ENCODE measurements at regions not wholly inside any gene's neighbourhood (a gene's known extent, or its start where the extent isn't known, plus 50 kb on each side); places are given as distances from the start of the nearest gene placed in this dataset.

- no peak for TF ChIP-seq CTCF (IDR thresholded peaks at IDR 0.05)
- no peak for TF ChIP-seq SIN3A (IDR thresholded peaks at IDR 0.05; ENCODE audit: borderline replicate concordance, low read depth, low read length)
- no peak for TF ChIP-seq JUND (IDR thresholded peaks at IDR 0.05)
- no peak for TF ChIP-seq SMC3 (IDR thresholded peaks at IDR 0.05; ENCODE audit: low read depth, low read length)
- TF ChIP-seq NFIC (IDR thresholded peaks at IDR 0.05; ENCODE audit: borderline replicate concordance) = no peak
- TF ChIP-seq RFX5 (IDR thresholded peaks at IDR 0.05; ENCODE audit: low read length) = no peak
- no peak for TF ChIP-seq TAF1 (IDR thresholded peaks at IDR 0.05; ENCODE audit: borderline replicate concordance, low read depth, low read length)
- no peak for TF ChIP-seq YY1 (IDR thresholded peaks at IDR 0.05; ENCODE audit: low read depth)
- TF ChIP-seq POLR2AphosphoS5 (IDR thresholded peaks at IDR 0.05; ENCODE audit: low read depth, low read length) = no peak
- no peak for TF ChIP-seq IRF3 (IDR thresholded peaks at IDR 0.05; ENCODE audit: low read depth, low read length)
These were observed 66.5 kb upstream of the PRKG1 start for GRCh38 chr10:51007781-51008180.

Measured in SK-N-SH (cell line).